IMR-90 (cell line): ENCODE measurements at regions not wholly inside any gene's neighbourhood (a gene's known extent, or its start where the extent isn't known, plus 50 kb on each side); places are given as distances from the start of the nearest gene placed in this dataset.

Source experiments
- ATAC-seq: fragments of 200-7000 bp; cut with Tn5 transposase; 2 replicates; pipeline ENCODE4 v1.9.1; 2020; ENCODE audit warnings: low read depth, mild to moderate bottlenecking, moderate library complexity
- BruUV-seq: library from RNA; stranded (reverse); fragments of 400-500 nt; replicated peaks from 2 replicates; lab custom pipeline; 2021; lab: Mats Ljungman, UMichigan
- CTCF ChIA-PET: fragments of 300-600 bp; formaldehyde crosslinking; extraction: SDS; loops from one replicate; lab custom pipeline; 2021; ENCODE audit warnings: antibody characterized with exemption; lab: Yijun Ruan, JAX
- POLR2A ChIA-PET: fragments of 300-600 bp; sonication (Branson Sonifier 250); formaldehyde crosslinking; loops from one replicate; lab custom pipeline; 2022; ENCODE audit warnings: antibody characterized with exemption; ENCODE audit not compliant: unreplicated experiment; lab: Charles Lee
- DNase-seq: peaks from one replicate; pipeline ENCODE4 v3.0.0; 2013
- H2AFZ ChIP-seq: replicated peaks from 2 replicates; pipeline ENCODE3; 2013; ENCODE audit warnings: low read length, mild to moderate bottlenecking; ENCODE audit not compliant: poor library complexity
- H2AK5ac ChIP-seq: 2 replicates; pipeline ENCODE4 v1.6.1; 2013; ENCODE audit warnings: low read depth, low read length, inconsistent platforms
- H2AK9ac ChIP-seq: replicated peaks from 2 replicates; pipeline ENCODE3; 2013; ENCODE audit warnings: mild to moderate bottlenecking, low read depth, low read length, moderate library complexity; ENCODE audit not compliant: poor library complexity
- H2BK120ac ChIP-seq: 2 replicates; pipeline ENCODE4 v1.6.1; 2013; ENCODE audit warnings: low read depth, low read length, inconsistent platforms
- H2BK15ac ChIP-seq: 3 replicates; pipeline ENCODE4 v1.6.1; 2013; ENCODE audit warnings: low read depth, low read length, inconsistent platforms
- H2BK20ac ChIP-seq: 2 replicates; pipeline ENCODE4 v1.6.1; 2013; ENCODE audit warnings: low read depth, mild to moderate bottlenecking, inconsistent platforms, low read length, moderate library complexity
- H2BK5ac ChIP-seq: 2 replicates; pipeline ENCODE4 v1.6.1; 2013; ENCODE audit warnings: mild to moderate bottlenecking, low read depth, low read length, inconsistent platforms; ENCODE audit not compliant: poor library complexity, severe bottlenecking
- H3K14ac ChIP-seq: replicated peaks from 2 replicates; pipeline ENCODE4 v1.6.1; 2013; ENCODE audit warnings: low read depth, low read length, inconsistent platforms
- H3K18ac ChIP-seq: 2 replicates; pipeline ENCODE4 v1.6.1; 2013; ENCODE audit warnings: low read depth, low read length, control low read depth
- H3K23ac ChIP-seq: 2 replicates; pipeline ENCODE4 v1.6.1; 2013; ENCODE audit warnings: low read depth, low read length, inconsistent platforms
- H3K27ac ChIP-seq: 2 replicates; pipeline ENCODE4 v1.5.1; 2013; ENCODE audit warnings: mild to moderate bottlenecking, control low read depth, low read length; ENCODE audit not compliant: insufficient read depth
- H3K27me3 ChIP-seq: 2 replicates; pipeline ENCODE4 v1.6.1; 2013; ENCODE audit warnings: low read length; ENCODE audit not compliant: control insufficient read depth, insufficient read depth
- H3K36me3 ChIP-seq: 2 replicates; pipeline ENCODE4 v1.6.1; 2013; ENCODE audit warnings: low read length, mixed read lengths; ENCODE audit not compliant: control insufficient read depth, insufficient read depth
- H3K4ac ChIP-seq: 2 replicates; pipeline ENCODE4 v1.6.1; 2013; ENCODE audit warnings: low read depth, low read length, inconsistent platforms
- H3K4me1 ChIP-seq: 2 replicates; pipeline ENCODE4 v1.6.1; 2013; ENCODE audit warnings: low read length, mixed read lengths; ENCODE audit not compliant: control insufficient read depth, insufficient read depth
- H3K4me2 ChIP-seq: 2 replicates; pipeline ENCODE4 v1.6.1; 2013; ENCODE audit warnings: low read depth, mild to moderate bottlenecking, control low read depth, low read length, moderate library complexity
- H3K4me3 ChIP-seq: 2 replicates; pipeline ENCODE4 v1.5.1; 2013; ENCODE audit warnings: low read depth, mild to moderate bottlenecking, control low read depth, low read length, moderate library complexity; ENCODE audit not compliant: insufficient read depth
- H3K56ac ChIP-seq: 2 replicates; pipeline ENCODE4 v1.6.1; 2013; ENCODE audit warnings: low read length, inconsistent platforms; ENCODE audit not compliant: insufficient read depth; ENCODE audit errors: extremely low read depth
- H3K79me1 ChIP-seq, 2 experiments: 2 replicates each; pipeline ENCODE4 v1.6.1; 2013; ENCODE audit warnings: low read length in 2 of 2, inconsistent platforms in 1 of 2, low read depth in 1 of 2
- H3K9ac ChIP-seq: 2 replicates; pipeline ENCODE4 v1.6.1; 2013; ENCODE audit warnings: low read depth, low read length, control low read depth
- H3K9me1 ChIP-seq: 2 replicates; pipeline ENCODE4 v1.6.1; 2013; ENCODE audit warnings: low read length, inconsistent platforms; ENCODE audit not compliant: insufficient read depth
- H3K9me3 ChIP-seq: 2 replicates; pipeline ENCODE4 v1.6.1; 2013; ENCODE audit warnings: low read length; ENCODE audit not compliant: control insufficient read depth, insufficient read depth
- H4K20me1 ChIP-seq: 2 replicates; pipeline ENCODE4 v1.6.1; 2013; ENCODE audit warnings: low read length, inconsistent platforms; ENCODE audit not compliant: insufficient read depth
- H4K5ac ChIP-seq: 2 replicates; pipeline ENCODE4 v1.6.1; 2013; ENCODE audit warnings: mild to moderate bottlenecking, low read depth, low read length, control low read depth
- H4K8ac ChIP-seq, 2 experiments: 2 replicates each; pipeline ENCODE4 v1.6.1; 2013; ENCODE audit warnings: low read depth in 2 of 2, low read length in 2 of 2, control low read depth in 1 of 2, inconsistent platforms in 1 of 2
- H4K91ac ChIP-seq: 2 replicates; pipeline ENCODE4 v1.6.1; 2013; ENCODE audit warnings: low read depth, low read length, inconsistent platforms; ENCODE audit not compliant: insufficient read depth
- BHLHE40 ChIP-seq: fragments of 150-350 bp; IDR thresholded peaks from 2 replicates; pipeline ENCODE4 v1.6.1; 2016; ENCODE audit warnings: mild to moderate bottlenecking, low read depth, low read length
- CEBPB ChIP-seq: IDR thresholded peaks from 2 replicates; pipeline ENCODE4 v1.6.1; 2012; ENCODE audit warnings: low read depth, low read length, improper control_type of control experiment
- CHD1 ChIP-seq: IDR thresholded peaks from 2 replicates; pipeline ENCODE4 v1.6.1; 2012; ENCODE audit warnings: low read depth, low read length, improper control_type of control experiment
- MAFK ChIP-seq: IDR thresholded peaks from 2 replicates; pipeline ENCODE4 v1.6.1; 2012; ENCODE audit warnings: low read depth, low read length, improper control_type of control experiment
- MAZ ChIP-seq: IDR thresholded peaks from 2 replicates; pipeline ENCODE4 v1.6.1; 2012; ENCODE audit warnings: low read depth, mild to moderate bottlenecking, low read length, improper control_type of control experiment, moderate library complexity, borderline replicate concordance
- MXI1 ChIP-seq: IDR thresholded peaks from 2 replicates; pipeline ENCODE4 v1.6.1; 2012; ENCODE audit warnings: low read depth, mild to moderate bottlenecking, low read length, moderate library complexity, borderline replicate concordance
- NFE2L2 ChIP-seq: fragments of 150-350 bp; IDR thresholded peaks from 2 replicates; pipeline ENCODE4 v1.6.1; 2016; ENCODE audit warnings: low read depth, mild to moderate bottlenecking, low read length
- RAD21 ChIP-seq: IDR thresholded peaks from 2 replicates; pipeline ENCODE4 v1.6.1; 2012; ENCODE audit warnings: low read length, improper control_type of control experiment
- RCOR1 ChIP-seq: IDR thresholded peaks from 2 replicates; pipeline ENCODE4 v1.6.1; 2012; ENCODE audit warnings: mild to moderate bottlenecking, low read length, improper control_type of control experiment; ENCODE audit not compliant: insufficient replicate concordance
- RFX5 ChIP-seq: IDR thresholded peaks from 2 replicates; pipeline ENCODE4 v1.8.0; 2012; ENCODE audit warnings: low read depth, mild to moderate bottlenecking, low read length, moderate library complexity
- USF2 ChIP-seq: fragments of 150-350 bp; IDR thresholded peaks from 2 replicates; pipeline ENCODE4 v1.6.1; 2017; ENCODE audit warnings: mild to moderate bottlenecking, antibody characterized with exemption, low read length, low read depth
- WGBS, 2 experiments: methylation state at CpG; one replicate each; pipeline versions ENCODE4 v1.1.5 to v1.1.7; 2013; ENCODE audit warnings: missing lambda C conversion rate in 2 of 2; ENCODE audit not compliant: insufficient read length in 1 of 2; ENCODE audit errors: extremely low coverage in 2 of 2; 5-methylcytosine and 5-hydroxymethylcytosine counted together
- dilution Hi-C: fragments of 300-500 bp; cut with HindIII; formaldehyde crosslinking; loops from one replicate; pipeline ENCODE4 v1.14.3; 2018; ENCODE audit warnings: low sequenced_read_pairs; ENCODE audit not compliant: unreplicated experiment
- in situ Hi-C: fragments of 300-500 bp; cut with MboI; formaldehyde crosslinking; loops from 3 replicates; pipeline ENCODE4 v1.14.3; 2019; ENCODE audit warnings: low sequenced_read_pairs, inconsistent platforms, mixed read lengths
- intact Hi-C: fragments of 100-400 bp; cut with micrococcal nuclease; formaldehyde crosslinking; loops from 2 replicates; pipeline ENCODE4 v1.10.0; 2022

GRCh38 chr18:78454221-78454620 is 525.4 kb upstream of the SALL3 start:
- no peak overlapping the region for H3K4me3 ChIP-seq
- no peak for ATAC-seq
- no TSS peak for BruUV-seq
- no peak overlapping the region for H3K23ac ChIP-seq
- no peak for TF ChIP-seq MAFK
- no peak for TF ChIP-seq CEBPB
- no peak for TF ChIP-seq MXI1
- TF ChIP-seq CHD1, result no peak
- TF ChIP-seq RAD21, result no peak
- no peak for TF ChIP-seq RCOR1
- no peak for TF ChIP-seq MAZ
- TF ChIP-seq NFE2L2, result no peak
- no peak for TF ChIP-seq RFX5
- TF ChIP-seq USF2, result no peak
- TF ChIP-seq BHLHE40, result no peak
- H2BK15ac ChIP-seq, result no peak overlapping the region
- no peak for DNase-seq
- no peak overlapping the region for H2BK20ac ChIP-seq
- H3K79me1 ChIP-seq, result no peaks in the 10 kb centered on the region
- H3K18ac ChIP-seq, result no peak overlapping the region
- no CpG with 5 or more reads among the region's 9 CpGs for WGBS, 2 experiments
- dilution Hi-C loops, result no loop called here
- H3K36me3 ChIP-seq, result no peaks in the 10 kb centered on the region
- no peak overlapping the region for H2BK5ac ChIP-seq
- no peaks in the 10 kb centered on the region for H4K20me1 ChIP-seq
- H2BK120ac ChIP-seq, result no peak overlapping the region
- H2AK5ac ChIP-seq, result no peak overlapping the region
- no peak overlapping the region for H4K8ac ChIP-seq
- in situ Hi-C loops, result no loop called here
- H2AK9ac ChIP-seq, result no peak overlapping the region
- no peaks in the 10 kb centered on the region for H3K9me1 ChIP-seq
- no peak overlapping the region for H3K27ac ChIP-seq
- H3K4me2 ChIP-seq, result no peak overlapping the region
- CTCF ChIA-PET, result no interaction called here
- intact Hi-C loops, result no loop called here
- no peaks in the 10 kb centered on the region for H3K4me1 ChIP-seq
- no peak overlapping the region for H4K5ac ChIP-seq
- no peaks in the 10 kb centered on the region for H3K27me3 ChIP-seq
- H4K91ac ChIP-seq, result no peak overlapping the region
- H3K9ac ChIP-seq, result no peak overlapping the region
- no peak overlapping the region for H2AFZ ChIP-seq
- H3K9me3 ChIP-seq, result peaks cover 30% of the 10 kb centered on the region
- H3K56ac ChIP-seq, result no peak overlapping the region
- POLR2A ChIA-PET, result no interaction called here
- no peak overlapping the region for H3K4ac ChIP-seq
- H3K14ac ChIP-seq, result no peak overlapping the region
